GM18526 (cell line): ENCODE measurements at regions not wholly inside any gene's neighbourhood (a gene's known extent, or its start where the extent isn't known, plus 50 kb on each side); places are given as distances from the start of the nearest gene placed in this dataset.

Experiments used
- POLR2A ChIP-seq: IDR thresholded peaks from 3 replicates; pipeline ENCODE4 v1.6.1; 2011; ENCODE audit not compliant: insufficient read length; ENCODE audit errors: extremely low read depth

GRCh38 chr22:47600281-47600680 lies 837.8 kb downstream of the TBC1D22A start:
- no peak for TF ChIP-seq POLR2A

- no peak for TF ChIP-seq POLR2A
Observed at GRCh38 chr22:47599753-47600152, 837.3 kb downstream of the TBC1D22A start.

GRCh38 chr22:47598864-47599263 lies 836.4 kb downstream of the TBC1D22A start:
- TF ChIP-seq POLR2A, result no peak

- no peak for TF ChIP-seq POLR2A
Observed at GRCh38 chr22:47597041-47597440, 834.6 kb downstream of the TBC1D22A start.

- no peak for TF ChIP-seq POLR2A
Observed at GRCh38 chr22:47596176-47596690, 833.8 kb downstream of the TBC1D22A start.

- no peak for TF ChIP-seq POLR2A
Observed at GRCh38 chr22:47594836-47595521, 832.5 kb downstream of the TBC1D22A start.

GRCh38 chr22:47593911-47594311 lies 831.5 kb downstream of the TBC1D22A start:
- TF ChIP-seq POLR2A, result no peak

- TF ChIP-seq POLR2A, result no peak
Observed at GRCh38 chr22:47593291-47593690, 830.8 kb downstream of the TBC1D22A start.

- TF ChIP-seq POLR2A, result no peak
Observed at GRCh38 chr22:47592791-47593190, 830.3 kb downstream of the TBC1D22A start.

GRCh38 chr22:47591709-47592108 lies 829.3 kb downstream of the TBC1D22A start:
- no peak for TF ChIP-seq POLR2A

- TF ChIP-seq POLR2A, result no peak
Observed at GRCh38 chr22:47591016-47591415, 828.6 kb downstream of the TBC1D22A start.

- no peak for TF ChIP-seq POLR2A
Observed at GRCh38 chr22:47589271-47590250, 827.1 kb downstream of the TBC1D22A start.

- no peak for TF ChIP-seq POLR2A
Observed at GRCh38 chr22:47588578-47588960, 826.1 kb downstream of the TBC1D22A start.

GRCh38 chr22:47587861-47588577 lies 825.6 kb downstream of the TBC1D22A start:
- no peak for TF ChIP-seq POLR2A

GRCh38 chr22:47587361-47587760 lies 824.9 kb downstream of the TBC1D22A start:
- no peak for TF ChIP-seq POLR2A
